SU-DHL-6 (cell line): ENCODE measurements at regions not wholly inside any gene's neighbourhood (a gene's known extent, or its start where the extent isn't known, plus 50 kb on each side); places are given as distances from the start of the nearest gene placed in this dataset.
A peak's percentile ranks its signal among the peaks of the same experiment; 100 is the strongest.
"Not testable (repeated sequence)": the region's sequence is repeated elsewhere in the genome, so short reads cannot be mapped to it uniquely, and the experiment has no call there.

Experiments used
- H2AFZ ChIP-seq: fragments of 200-600 bp; sonication (generic); 2 replicates; pipeline ENCODE4 v1.6.1; 2014; ENCODE audit warnings: low read depth, mild to moderate bottlenecking, moderate library complexity, mixed read lengths, antibody characterized with exemption, low read length; ENCODE audit not compliant: severe bottlenecking
- H3F3A ChIP-seq: fragments of 200-600 bp; shearing (Covaris generic); 2 replicates; pipeline ENCODE4 v1.6.0; 2016; ENCODE audit warnings: antibody characterized with exemption, mild to moderate bottlenecking; ENCODE audit not compliant: insufficient read depth
- H3K27ac ChIP-seq: fragments of 200-600 bp; sonication (generic); 2 replicates; pipeline ENCODE4 v1.5.1; 2016; ENCODE audit warnings: low read depth, mild to moderate bottlenecking, low read length, moderate library complexity, mixed read lengths
- H3K27me3 ChIP-seq: fragments of 200-600 bp; sonication (generic), shearing (Covaris generic); 2 replicates; pipeline ENCODE4 v1.6.0; 2014; ENCODE audit warnings: mild to moderate bottlenecking, low read length
- H3K36me3 ChIP-seq: fragments of 200-600 bp; sonication (generic); 2 replicates; pipeline ENCODE4 v1.6.1; 2014; ENCODE audit warnings: mild to moderate bottlenecking, low read length, mixed read lengths
- H3K4me2 ChIP-seq: fragments of 300-600, 200-600 bp; shearing (Covaris generic), sonication (generic); 2 replicates; pipeline ENCODE4 v1.6.0; 2014; ENCODE audit warnings: low read length, low read depth, mild to moderate bottlenecking; ENCODE audit not compliant: poor library complexity, severe bottlenecking
- H3K4me3 ChIP-seq: fragments of 200-600 bp; sonication (generic); 2 replicates; pipeline ENCODE4 v1.5.1; 2014; ENCODE audit warnings: antibody characterized with exemption, low read length, mild to moderate bottlenecking, mixed read lengths; ENCODE audit not compliant: insufficient read depth, poor library complexity, severe bottlenecking
- H3K79me2 ChIP-seq: fragments of 200-600 bp; sonication (generic); 2 replicates; pipeline ENCODE4 v1.6.1; 2014; ENCODE audit warnings: mild to moderate bottlenecking, low read length, moderate library complexity; ENCODE audit not compliant: insufficient read depth
- H3K9ac ChIP-seq: fragments of 200-600 bp; sonication (generic); 2 replicates; pipeline ENCODE4 v1.7.0; 2014; ENCODE audit warnings: mild to moderate bottlenecking, low read length
- H3K9me2 ChIP-seq: fragments of 200-600 bp; sonication (generic); replicated peaks from 2 replicates; pipeline ENCODE4 v1.6.1; 2014; ENCODE audit warnings: low read length; ENCODE audit not compliant: insufficient read depth
- H3K9me3 ChIP-seq: fragments of 200-600 bp; sonication (generic); 2 replicates; pipeline ENCODE4 v1.6.1; 2014; ENCODE audit warnings: low read length, mixed read lengths; ENCODE audit not compliant: insufficient read depth
- H4K20me1 ChIP-seq: fragments of 200-600 bp; sonication (generic); 2 replicates; pipeline ENCODE4 v1.6.1; 2014; ENCODE audit warnings: low read depth, mild to moderate bottlenecking, antibody characterized with exemption, low read length, moderate library complexity, mixed read lengths
- TF ChIP-seq, protein P1 (sequence below): fragments of 200-600 bp; sonication (generic); IDR thresholded peaks from one replicate; pipeline ENCODE4 v1.5.1; 2017; ENCODE audit warnings: antibody characterized with exemption, mild to moderate bottlenecking, low read length, moderate library complexity; ENCODE audit not compliant: insufficient read depth, poor library complexity, severe bottlenecking

DNA sequence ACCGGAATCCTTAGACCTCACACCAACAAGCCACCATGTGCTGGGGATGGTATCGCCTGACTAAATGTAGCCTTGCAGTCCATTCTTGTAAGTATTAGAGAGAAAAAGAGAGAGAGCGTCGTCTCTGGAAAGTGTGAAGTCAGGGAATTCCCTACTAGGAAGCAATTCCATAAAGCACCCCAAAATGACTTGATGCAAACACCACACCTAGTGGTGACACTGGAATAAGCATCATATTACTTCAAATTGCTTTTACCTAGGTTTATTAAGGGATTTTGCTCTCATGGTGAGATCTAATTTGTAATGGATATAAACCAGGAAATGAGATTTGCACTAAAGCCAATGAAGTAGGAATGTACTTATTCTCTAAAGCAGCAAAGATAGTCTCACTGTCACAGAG, 111.4 kb upstream of the METTL9 start:
- H2AFZ ChIP-seq, H3K27ac ChIP-seq, H3K79me2 ChIP-seq, H3K9ac ChIP-seq, H3K27me3 ChIP-seq, H3K4me3 ChIP-seq, H3K9me2 ChIP-seq, H3K9me3 ChIP-seq, H3F3A ChIP-seq, H3K36me3 ChIP-seq, H3K4me2 ChIP-seq, H4K20me1 ChIP-seq: not testable (repeated sequence)

DNA sequence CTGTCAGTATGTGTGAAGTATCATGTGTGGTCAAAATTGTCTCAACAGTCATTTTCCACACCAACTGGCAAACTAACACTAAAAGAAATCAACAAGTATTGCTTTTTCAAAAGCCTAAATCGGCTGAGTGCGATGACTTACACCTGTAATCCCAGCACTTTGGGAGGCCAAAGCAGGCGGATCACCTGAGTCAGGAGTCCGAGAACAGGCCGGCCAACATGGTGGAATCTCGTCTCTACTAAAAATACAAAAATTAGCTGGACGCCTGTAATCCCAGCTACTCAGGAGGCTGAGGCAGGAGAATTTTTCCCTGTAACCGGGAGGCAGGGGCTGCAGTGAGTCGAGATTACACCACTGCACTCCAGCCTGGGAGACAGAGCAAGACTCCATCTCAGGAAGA, 100.3 kb upstream of the METTL9 start:
- H3K27ac ChIP-seq = peak overlapping the region; percentile 64
- not testable (repeated sequence) for H3F3A ChIP-seq, H3K9me3 ChIP-seq, H3K36me3 ChIP-seq, H3K9me2 ChIP-seq, H4K20me1 ChIP-seq, H3K27me3 ChIP-seq, H3K4me3 ChIP-seq, H2AFZ ChIP-seq
- peaks cover 21% of the 10 kb centered on the region for H3K79me2 ChIP-seq
- peak overlapping the region; percentile 34 for H3K4me2 ChIP-seq
- peak overlapping the region; percentile 31; the same call in 1 of the 2 replicates for H3K9ac ChIP-seq

DNA sequence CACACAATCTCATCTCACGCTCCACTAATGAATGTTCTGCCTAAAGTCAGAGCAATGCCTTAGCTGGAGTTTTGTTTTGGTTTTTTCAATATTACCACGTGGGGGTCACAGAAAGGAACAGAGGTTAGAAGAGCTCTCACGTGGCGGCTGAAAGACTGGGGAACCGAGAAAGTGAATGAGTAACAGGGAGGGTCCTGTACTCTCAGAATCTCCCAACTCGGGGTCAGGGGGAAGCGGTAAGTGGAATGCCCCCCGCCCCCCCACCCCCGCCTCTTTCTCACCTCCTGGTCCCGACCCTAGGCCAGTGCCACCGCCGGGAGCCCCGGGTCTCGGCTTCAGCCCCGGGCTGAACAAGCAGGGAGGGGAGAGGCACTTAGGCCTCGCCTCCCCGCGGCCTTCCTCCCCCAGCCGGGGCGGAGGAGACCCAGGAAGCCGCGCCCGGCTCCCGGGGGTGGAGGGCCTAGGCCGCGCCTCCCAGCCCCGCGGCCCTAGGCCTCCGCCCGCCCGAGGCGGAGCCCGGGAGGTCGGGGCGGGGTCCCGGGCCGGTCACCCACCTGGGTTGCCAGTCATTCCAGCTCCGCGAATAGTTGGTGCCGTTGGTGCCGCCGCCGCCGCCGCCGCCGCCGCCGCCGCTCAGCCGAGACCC, 98.0 kb upstream of the METTL9 start:
- H3K36me3 ChIP-seq, H4K20me1 ChIP-seq, H3K27me3 ChIP-seq, H3K9me3 ChIP-seq, H3K9me2 ChIP-seq: not testable (repeated sequence)
- peak overlapping the region; percentile 81 for H3K4me3 ChIP-seq
- peak overlapping the region; percentile 55 for H3K4me2 ChIP-seq
- peak overlapping the region; percentile 82 for H3K9ac ChIP-seq
- H3K79me2 ChIP-seq = peaks cover 39% of the 10 kb centered on the region
- peaks cover 17% of the 10 kb centered on the region for H3F3A ChIP-seq
- H3K27ac ChIP-seq = peak overlapping the region; percentile 90
- peak overlapping the region; percentile 30 for H2AFZ ChIP-seq

DNA sequence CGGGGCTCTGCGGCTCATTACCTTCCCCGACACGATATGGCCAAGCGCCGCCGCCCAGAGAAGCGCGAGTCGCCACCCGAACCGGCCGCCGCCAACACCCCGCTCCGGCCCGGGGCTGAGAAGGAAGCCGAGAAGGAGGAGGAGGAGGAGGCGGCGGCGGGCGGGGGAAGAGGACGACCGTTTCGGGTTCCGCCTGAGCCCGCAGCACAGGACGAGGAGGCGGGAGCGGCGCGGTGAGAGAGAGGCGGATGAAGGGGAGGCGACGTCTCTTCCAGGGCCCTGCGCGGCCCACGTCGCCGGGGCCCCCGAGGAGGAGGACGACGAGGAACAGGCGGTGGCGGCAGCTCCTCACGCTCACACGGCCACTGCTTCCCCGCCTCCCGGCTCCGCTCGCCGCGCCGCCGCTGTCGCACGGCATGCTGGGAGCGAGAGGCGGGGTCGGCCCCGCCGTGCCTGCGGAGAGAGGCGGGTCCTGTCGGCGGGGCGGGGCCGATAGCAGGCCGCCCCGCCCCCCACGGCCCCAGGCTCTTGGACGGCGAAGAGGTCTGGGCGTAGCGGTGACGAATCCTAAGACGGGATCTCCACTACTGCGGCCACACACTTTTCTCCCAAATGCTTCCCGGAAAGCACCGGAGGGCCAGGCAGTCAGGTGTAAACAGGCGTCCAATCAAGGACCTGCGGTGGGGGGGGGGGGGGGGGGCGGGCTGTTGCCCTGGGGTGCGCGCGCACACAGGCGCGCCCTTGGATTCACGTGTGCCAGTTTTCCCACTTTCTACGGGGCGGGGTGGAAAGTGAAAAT, 97.3 kb upstream of the METTL9 start:
- Histone ChIP-seq H3F3A (peaks cover 22% of the 10 kb centered on the region), H3K27ac (peak overlapping the region; percentile 90), H3K9me3 (no peaks in the 10 kb centered on the region), H3K9ac (peak overlapping the region; percentile 82), H3K9me2 (no peaks in the 10 kb centered on the region), H3K27me3 (no peaks in the 10 kb centered on the region), H3K79me2 (peaks cover 41% of the 10 kb centered on the region), H4K20me1 (no peaks in the 10 kb centered on the region), H3K36me3 (no peaks in the 10 kb centered on the region), H3K4me2 (peak overlapping the region; percentile 55), H3K4me3 (peak overlapping the region; percentile 81), H2AFZ (peak overlapping the region; percentile 30)
- TF ChIP-seq, protein P1, sequence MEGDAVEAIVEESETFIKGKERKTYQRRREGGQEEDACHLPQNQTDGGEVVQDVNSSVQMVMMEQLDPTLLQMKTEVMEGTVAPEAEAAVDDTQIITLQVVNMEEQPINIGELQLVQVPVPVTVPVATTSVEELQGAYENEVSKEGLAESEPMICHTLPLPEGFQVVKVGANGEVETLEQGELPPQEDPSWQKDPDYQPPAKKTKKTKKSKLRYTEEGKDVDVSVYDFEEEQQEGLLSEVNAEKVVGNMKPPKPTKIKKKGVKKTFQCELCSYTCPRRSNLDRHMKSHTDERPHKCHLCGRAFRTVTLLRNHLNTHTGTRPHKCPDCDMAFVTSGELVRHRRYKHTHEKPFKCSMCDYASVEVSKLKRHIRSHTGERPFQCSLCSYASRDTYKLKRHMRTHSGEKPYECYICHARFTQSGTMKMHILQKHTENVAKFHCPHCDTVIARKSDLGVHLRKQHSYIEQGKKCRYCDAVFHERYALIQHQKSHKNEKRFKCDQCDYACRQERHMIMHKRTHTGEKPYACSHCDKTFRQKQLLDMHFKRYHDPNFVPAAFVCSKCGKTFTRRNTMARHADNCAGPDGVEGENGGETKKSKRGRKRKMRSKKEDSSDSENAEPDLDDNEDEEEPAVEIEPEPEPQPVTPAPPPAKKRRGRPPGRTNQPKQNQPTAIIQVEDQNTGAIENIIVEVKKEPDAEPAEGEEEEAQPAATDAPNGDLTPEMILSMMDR = no peak

DNA sequence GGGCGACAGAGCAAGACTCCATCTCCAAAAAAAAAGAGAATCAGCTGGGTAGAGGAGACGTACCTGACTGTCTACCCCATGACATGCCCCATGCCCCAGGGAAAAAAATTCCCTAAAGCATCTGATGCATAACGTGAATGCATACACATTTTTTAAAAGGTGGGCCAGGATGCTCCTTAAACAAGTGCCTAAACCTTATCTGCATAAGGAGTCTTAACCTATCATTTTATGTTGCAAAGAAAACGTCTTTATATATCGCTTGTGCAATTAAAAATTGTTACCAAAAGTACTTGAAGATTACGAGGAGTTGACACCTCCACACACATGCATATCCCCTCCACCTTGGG, 95.8 kb upstream of the METTL9 start:
- H3K9ac ChIP-seq, H4K20me1 ChIP-seq, H2AFZ ChIP-seq, H3K4me3 ChIP-seq, H3K36me3 ChIP-seq, H3K27me3 ChIP-seq, H3K9me3 ChIP-seq, H3K9me2 ChIP-seq, H3K4me2 ChIP-seq: not testable (repeated sequence)
- H3K79me2 ChIP-seq = peaks cover 55% of the 10 kb centered on the region
- peaks cover 31% of the 10 kb centered on the region for H3F3A ChIP-seq
- H3K27ac ChIP-seq = peak overlapping the region; percentile 39; the same call in 1 of the 2 replicates

DNA sequence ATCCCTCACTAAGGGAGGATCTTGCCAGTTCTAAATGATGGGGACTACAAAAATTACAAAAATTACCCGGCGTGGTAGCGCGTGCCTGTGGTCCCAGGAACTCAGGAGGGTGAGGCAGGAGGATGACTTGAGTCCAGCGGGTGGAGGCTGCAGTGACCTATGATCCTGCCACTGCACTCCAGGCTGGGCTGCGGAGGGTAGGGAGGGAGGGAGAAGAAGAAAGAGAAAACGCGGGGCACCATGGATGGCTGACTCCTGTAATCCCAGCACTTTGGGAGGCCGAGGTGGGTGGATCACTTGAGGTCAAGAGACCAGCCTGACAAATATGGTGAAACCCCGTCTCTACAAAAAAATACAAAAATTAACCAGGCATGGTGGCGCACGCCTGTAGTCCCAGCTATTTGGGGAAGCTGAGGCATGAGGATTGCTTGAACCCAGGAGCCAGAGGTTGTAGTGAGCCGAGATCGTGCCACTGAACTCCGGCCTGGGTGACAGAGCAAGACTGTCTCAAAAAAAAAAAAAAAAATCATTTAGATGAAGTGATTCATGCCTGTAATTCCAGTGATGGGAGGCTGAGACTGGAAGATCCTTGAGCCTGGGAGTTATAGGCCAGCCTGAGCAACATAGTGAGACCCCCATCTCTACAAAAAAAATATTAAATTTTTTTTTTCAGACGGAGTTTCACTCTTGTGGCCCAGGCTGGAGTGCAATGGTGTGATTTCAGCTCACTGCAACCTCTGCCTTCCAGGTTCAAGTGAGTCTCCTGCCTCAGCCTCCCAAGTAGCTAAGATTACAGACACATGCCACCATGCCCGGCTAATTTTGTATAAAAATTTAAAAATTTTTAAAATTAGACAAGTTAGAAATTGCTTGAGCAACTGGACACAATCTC, 95.2 kb upstream of the METTL9 start:
- H3K4me2 ChIP-seq = not testable (repeated sequence)

More for the DNA sequence above, 95.2 kb upstream of the METTL9 start:
- H3K9ac ChIP-seq, H2AFZ ChIP-seq, H3K9me2 ChIP-seq, H3K9me3 ChIP-seq, H3K27me3 ChIP-seq, H4K20me1 ChIP-seq, H3K4me3 ChIP-seq, H3K36me3 ChIP-seq: not testable (repeated sequence)
- Histone ChIP-seq H3K79me2 (peaks cover 61% of the 10 kb centered on the region), H3F3A (peaks cover 32% of the 10 kb centered on the region), H3K27ac (peak overlapping the region; percentile 39; the same call in 1 of the 2 replicates)
